Neural progenitor cell (in vitro differentiated cells): ENCODE measurements at regions not wholly inside any gene's neighbourhood (a gene's known extent, or its start where the extent isn't known, plus 50 kb on each side); places are given as distances from the start of the nearest gene placed in this dataset.

Source experiments
- CTCF ChIP-seq: fragments of 200-600 bp; sonication (generic); IDR thresholded peaks from 2 replicates; pipeline ENCODE4 v1.5.1; 2017; ENCODE audit warnings: antibody characterized with exemption, mild to moderate bottlenecking
- EZH2 ChIP-seq: fragments of 200-600 bp; sonication (generic); IDR thresholded peaks from 2 replicates; pipeline ENCODE4 v1.6.1; 2017; ENCODE audit warnings: antibody characterized with exemption, mild to moderate bottlenecking, moderate library complexity

DNA sequence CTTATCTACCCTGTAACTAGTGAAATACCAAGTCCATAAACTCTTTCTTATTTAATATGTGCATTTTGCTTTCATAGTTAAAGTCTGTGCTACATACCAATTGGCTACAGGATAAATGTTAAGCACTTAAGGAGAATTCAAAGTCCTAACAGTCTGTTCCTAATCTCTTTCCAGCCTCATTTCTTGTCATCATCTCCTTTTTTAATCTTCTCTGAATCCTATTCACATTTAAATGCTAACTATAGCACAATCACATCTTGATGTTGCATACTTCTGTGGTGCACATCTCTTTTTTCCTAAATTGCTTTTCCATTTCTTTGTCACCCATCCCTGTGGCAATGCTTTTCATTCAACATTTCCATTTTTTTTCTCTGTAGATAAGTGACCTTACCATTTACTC, 996.1 kb upstream of the TYRP1 start:
- no peak for TF ChIP-seq CTCF
- no peak for TF ChIP-seq EZH2
